ENCODE measurements at regions not wholly inside any gene's neighbourhood (a gene's known extent, or its start where the extent isn't known, plus 50 kb on each side); places are given as distances from the start of the nearest gene placed in this dataset.

GRCh38 chr13:79267560-79267959, 138.5 kb downstream of the RBM26 start:
- peaks cover 10% of the 10 kb centered on the region; the same call in 1 of the 2 replicates for H3K9me3 ChIP-seq (ENCODE audit: insufficient read depth, low read length)
- no peaks in the 10 kb centered on the region for H3K4me1 ChIP-seq (ENCODE audit: insufficient read depth, insufficient read length)
- no peak for DNase-seq (ENCODE audit: low read depth, low spot score)
- no peak overlapping the region for H3K4me3 ChIP-seq (ENCODE audit: insufficient read length, low read depth)
- TF ChIP-seq YY1 (IDR thresholded peaks at IDR 0.05; ENCODE audit: insufficient read depth, insufficient read length), result no peak
- TF ChIP-seq ZNF274 (IDR thresholded peaks at IDR 0.05; ENCODE audit: low read depth, low read length), result no peak
- TF ChIP-seq SUZ12 (IDR thresholded peaks at IDR 0.05; ENCODE audit: extremely low read depth, insufficient read depth, insufficient read length), result no peak
- H3K36me3 ChIP-seq (ENCODE audit: insufficient read depth, insufficient read length, low read length), result no peaks in the 10 kb centered on the region
- H3K9ac ChIP-seq (ENCODE audit: insufficient read length, low read depth), result no peak overlapping the region
- no peaks in the 10 kb centered on the region for H3K27me3 ChIP-seq (ENCODE audit: insufficient read depth, insufficient read length)

- H3K4me1 ChIP-seq (ENCODE audit: insufficient read depth, insufficient read length), result no peaks in the 10 kb centered on the region
- H3K9me3 ChIP-seq (ENCODE audit: insufficient read depth, low read length), result no peaks in the 10 kb centered on the region
- DNase-seq (ENCODE audit: low read depth, low spot score), result no peak
- H3K36me3 ChIP-seq (ENCODE audit: insufficient read depth, insufficient read length, low read length), result no peaks in the 10 kb centered on the region
- TF ChIP-seq YY1 (IDR thresholded peaks at IDR 0.05; ENCODE audit: insufficient read depth, insufficient read length) (no peak), ZNF274 (IDR thresholded peaks at IDR 0.05; ENCODE audit: low read depth, low read length) (no peak), SUZ12 (IDR thresholded peaks at IDR 0.05; ENCODE audit: extremely low read depth, insufficient read depth, insufficient read length) (no peak)
- no peaks in the 10 kb centered on the region for H3K27me3 ChIP-seq (ENCODE audit: insufficient read depth, insufficient read length)
- H3K9ac ChIP-seq (ENCODE audit: insufficient read length, low read depth), result no peak overlapping the region
- H3K4me3 ChIP-seq (ENCODE audit: insufficient read length, low read depth), result no peak overlapping the region
Measured at GRCh38 chr13:79258489-79258888, 147.6 kb downstream of the RBM26 start.

DNA sequence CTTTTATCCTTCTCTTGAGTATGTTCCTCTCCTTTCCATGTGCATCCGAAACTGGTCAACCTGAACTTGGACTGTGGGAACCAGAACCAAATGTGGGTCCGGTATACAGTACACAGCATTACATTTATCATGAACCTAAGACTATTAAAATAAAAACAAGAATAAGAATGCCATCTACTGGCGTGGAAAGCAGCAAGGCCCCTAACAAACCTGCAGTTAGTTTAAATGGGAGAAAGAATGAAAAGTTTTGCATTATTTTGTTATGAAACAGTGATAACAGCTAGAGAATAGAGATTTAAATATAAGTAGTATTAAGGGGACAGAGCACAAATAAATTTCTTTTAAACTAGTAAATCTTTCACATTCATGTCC, 159.5 kb downstream of the RBM26 start:
- DNase-seq (ENCODE audit: low read depth, low spot score), result no peak
- TF ChIP-seq ZNF274 (IDR thresholded peaks at IDR 0.05; ENCODE audit: low read depth, low read length) (no peak), YY1 (IDR thresholded peaks at IDR 0.05; ENCODE audit: insufficient read depth, insufficient read length) (no peak), SUZ12 (IDR thresholded peaks at IDR 0.05; ENCODE audit: extremely low read depth, insufficient read depth, insufficient read length) (no peak)
- Histone ChIP-seq H3K36me3 (ENCODE audit: insufficient read depth, insufficient read length, low read length) (no peaks in the 10 kb centered on the region), H3K9me3 (ENCODE audit: insufficient read depth, low read length) (no peaks in the 10 kb centered on the region), H3K9ac (ENCODE audit: insufficient read length, low read depth) (no peak overlapping the region), H3K27me3 (ENCODE audit: insufficient read depth, insufficient read length) (no peaks in the 10 kb centered on the region), H3K4me3 (ENCODE audit: insufficient read length, low read depth) (no peak overlapping the region), H3K4me1 (ENCODE audit: insufficient read depth, insufficient read length) (no peaks in the 10 kb centered on the region)

DNA sequence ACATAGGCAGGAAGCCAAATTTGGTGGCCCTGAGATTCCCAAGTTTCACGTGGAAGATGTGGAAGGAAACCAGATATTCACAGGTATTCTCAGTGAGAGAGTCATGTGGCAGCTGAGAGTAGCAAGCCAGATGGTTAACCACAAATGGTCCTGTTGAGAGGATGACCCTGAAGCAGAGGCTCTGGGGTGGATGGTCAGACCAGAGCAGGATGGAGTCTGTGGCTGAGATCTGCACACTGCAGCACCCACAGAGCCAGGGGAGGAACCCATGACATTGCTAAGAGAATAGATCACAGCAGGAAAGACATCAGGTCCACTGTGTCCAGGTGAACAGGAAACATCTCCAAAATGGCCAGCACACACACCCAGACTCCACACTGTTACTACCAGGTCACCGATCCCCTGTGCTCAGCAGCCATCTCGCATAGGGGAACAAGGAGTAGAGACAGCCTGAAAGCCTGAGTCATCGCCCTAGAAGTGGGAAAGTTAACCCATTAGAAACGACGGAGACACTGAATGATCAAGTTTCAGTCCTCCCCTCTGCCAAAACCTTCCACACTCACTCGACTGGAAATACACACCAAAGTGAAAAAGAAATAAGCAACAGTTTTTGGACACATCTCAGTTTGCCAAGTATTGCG, 160.0 kb downstream of the RBM26 start:
- no peaks in the 10 kb centered on the region for H3K4me1 ChIP-seq (ENCODE audit: insufficient read depth, insufficient read length)

DNA sequence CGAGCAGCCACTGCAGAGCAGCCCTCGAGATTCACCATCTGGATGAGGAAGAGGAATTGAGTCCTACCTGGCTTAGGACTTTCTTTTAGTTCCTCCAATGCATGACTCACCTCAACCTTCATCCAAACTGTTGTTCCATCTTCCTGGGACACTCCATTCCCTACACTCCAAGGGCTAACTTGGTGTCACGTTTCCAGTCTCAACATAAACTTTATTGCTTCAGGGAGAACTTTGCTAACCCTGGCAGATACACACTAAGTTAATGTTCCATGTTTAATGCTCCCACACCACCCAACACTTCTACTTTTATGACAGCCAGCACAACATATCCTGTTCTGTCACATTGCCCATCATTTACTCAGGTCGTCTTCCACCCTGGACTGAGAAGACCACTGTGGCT, 164.4 kb downstream of the RBM26 start:
- DNase-seq (ENCODE audit: low read depth, low spot score), result no peak
- Histone ChIP-seq H3K4me1 (ENCODE audit: insufficient read depth, insufficient read length) (no peaks in the 10 kb centered on the region), H3K4me3 (ENCODE audit: insufficient read length, low read depth) (no peak overlapping the region), H3K9ac (ENCODE audit: insufficient read length, low read depth) (no peak overlapping the region), H3K27me3 (ENCODE audit: insufficient read depth, insufficient read length) (no peaks in the 10 kb centered on the region), H3K9me3 (ENCODE audit: insufficient read depth, low read length) (no peaks in the 10 kb centered on the region), H3K36me3 (ENCODE audit: insufficient read depth, insufficient read length, low read length) (no peaks in the 10 kb centered on the region)
- TF ChIP-seq SUZ12 (IDR thresholded peaks at IDR 0.05; ENCODE audit: extremely low read depth, insufficient read depth, insufficient read length), result no peak
- no peak for TF ChIP-seq ZNF274 (IDR thresholded peaks at IDR 0.05; ENCODE audit: low read depth, low read length)
- no peak for TF ChIP-seq YY1 (IDR thresholded peaks at IDR 0.05; ENCODE audit: insufficient read depth, insufficient read length)

More for the DNA sequence above, 160.0 kb downstream of the RBM26 start:
- DNase-seq (ENCODE audit: low read depth, low spot score), result no peak
- no peak overlapping the region for H3K4me3 ChIP-seq (ENCODE audit: insufficient read length, low read depth)
- no peaks in the 10 kb centered on the region for H3K9me3 ChIP-seq (ENCODE audit: insufficient read depth, low read length)
- H3K36me3 ChIP-seq (ENCODE audit: insufficient read depth, insufficient read length, low read length), result no peaks in the 10 kb centered on the region
- H3K27me3 ChIP-seq (ENCODE audit: insufficient read depth, insufficient read length), result no peaks in the 10 kb centered on the region
- TF ChIP-seq ZNF274 (IDR thresholded peaks at IDR 0.05; ENCODE audit: low read depth, low read length) (no peak), SUZ12 (IDR thresholded peaks at IDR 0.05; ENCODE audit: extremely low read depth, insufficient read depth, insufficient read length) (no peak), YY1 (IDR thresholded peaks at IDR 0.05; ENCODE audit: insufficient read depth, insufficient read length) (no peak)
- H3K9ac ChIP-seq (ENCODE audit: insufficient read length, low read depth), result no peak overlapping the region

DNA sequence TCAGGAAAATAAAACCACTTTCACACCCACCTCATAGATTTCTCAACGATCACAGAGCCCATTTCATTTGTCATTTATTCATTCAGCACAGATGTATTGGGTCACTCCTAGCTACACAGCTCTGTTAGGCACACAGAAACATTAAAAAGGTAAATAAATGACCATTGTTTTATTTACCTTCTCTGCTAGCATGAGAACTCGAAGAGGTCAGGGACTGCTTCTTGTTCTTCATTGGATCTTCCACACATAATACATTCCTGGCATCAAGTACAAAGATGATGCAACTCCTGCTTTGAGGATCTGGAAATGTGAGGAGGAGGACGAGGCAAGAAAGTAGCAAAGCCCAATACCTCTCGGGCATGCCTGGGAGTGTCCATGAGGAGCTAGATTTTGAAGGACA, 168.1 kb downstream of the RBM26 start:
- Histone ChIP-seq H3K4me3 (ENCODE audit: insufficient read length, low read depth) (no peak overlapping the region), H3K27me3 (ENCODE audit: insufficient read depth, insufficient read length) (no peaks in the 10 kb centered on the region), H3K4me1 (ENCODE audit: insufficient read depth, insufficient read length) (no peaks in the 10 kb centered on the region), H3K9me3 (ENCODE audit: insufficient read depth, low read length) (no peaks in the 10 kb centered on the region), H3K9ac (ENCODE audit: insufficient read length, low read depth) (no peak overlapping the region), H3K36me3 (ENCODE audit: insufficient read depth, insufficient read length, low read length) (no peaks in the 10 kb centered on the region)
- DNase-seq (ENCODE audit: low read depth, low spot score), result no peak
- no peak for TF ChIP-seq YY1 (IDR thresholded peaks at IDR 0.05; ENCODE audit: insufficient read depth, insufficient read length)
- TF ChIP-seq ZNF274 (IDR thresholded peaks at IDR 0.05; ENCODE audit: low read depth, low read length), result no peak
- no peak for TF ChIP-seq SUZ12 (IDR thresholded peaks at IDR 0.05; ENCODE audit: extremely low read depth, insufficient read depth, insufficient read length)

- no peak for DNase-seq (ENCODE audit: low read depth, low spot score)
- Histone ChIP-seq H3K9me3 (ENCODE audit: insufficient read depth, low read length) (no peaks in the 10 kb centered on the region), H3K36me3 (ENCODE audit: insufficient read depth, insufficient read length, low read length) (no peaks in the 10 kb centered on the region), H3K4me3 (ENCODE audit: insufficient read length, low read depth) (no peak overlapping the region), H3K4me1 (ENCODE audit: insufficient read depth, insufficient read length) (no peaks in the 10 kb centered on the region), H3K27me3 (ENCODE audit: insufficient read depth, insufficient read length) (no peaks in the 10 kb centered on the region), H3K9ac (ENCODE audit: insufficient read length, low read depth) (no peak overlapping the region)
- no peak for TF ChIP-seq ZNF274 (IDR thresholded peaks at IDR 0.05; ENCODE audit: low read depth, low read length)
- no peak for TF ChIP-seq YY1 (IDR thresholded peaks at IDR 0.05; ENCODE audit: insufficient read depth, insufficient read length)
- TF ChIP-seq SUZ12 (IDR thresholded peaks at IDR 0.05; ENCODE audit: extremely low read depth, insufficient read depth, insufficient read length), result no peak
Measured at GRCh38 chr13:79231887-79232286, 174.2 kb downstream of the RBM26 start.
